Activated CD8-positive, alpha-beta memory T cell treated with anti-CD3 and anti-CD28 coated beads, Interleukin-2, amount 10 ng/mL, durations not matched to agents 7 days and 5 days (primary cell): ENCODE measurements at regions not wholly inside any gene's neighbourhood (a gene's known extent, or its start where the extent isn't known, plus 50 kb on each side); places are given as distances from the start of the nearest gene placed in this dataset.
"Not testable (repeated sequence)": the region's sequence is repeated elsewhere in the genome, so short reads cannot be mapped to it uniquely, and the experiment has no call there.

Source experiments
- ATAC-seq: fragments of 150-1000 bp; cut with Tn5 transposase; one replicate; pipeline ENCODE4 v1.10.0; 2021; ENCODE audit warnings: moderate library complexity
- CTCF ChIA-PET: fragments of 350-600 bp; sonication (Branson Sonifier 250); formaldehyde crosslinking; loops from one replicate; lab custom pipeline; 2021; ENCODE audit warnings: antibody characterized with exemption; lab: Charles Lee
- DNase-seq: peaks from one replicate; pipeline ENCODE4 v3.0.0-alpha.2; 2020
- H3K27ac Mint-ChIP-seq: one replicate; pipeline ENCODE4 v1.8.0; 2021; ENCODE audit warnings: mild to moderate bottlenecking, mixed read lengths
- H3K27me3 Mint-ChIP-seq: one replicate; pipeline ENCODE4 v1.8.0; 2021; ENCODE audit warnings: mixed read lengths
- H3K36me3 Mint-ChIP-seq: one replicate; pipeline ENCODE4 v1.8.0; 2021; ENCODE audit warnings: mild to moderate bottlenecking, mixed read lengths
- H3K4me1 Mint-ChIP-seq: one replicate; pipeline ENCODE4 v1.8.0; 2021; ENCODE audit warnings: mixed read lengths
- H3K4me3 Mint-ChIP-seq: one replicate; pipeline ENCODE4 v1.8.0; 2021; ENCODE audit warnings: mild to moderate bottlenecking, moderate library complexity, mixed read lengths
- H3K9me3 Mint-ChIP-seq: one replicate; pipeline ENCODE4 v1.8.0; 2022; ENCODE audit warnings: low read depth, mixed read lengths

GRCh38 chr6:147961481-147962141, 381.0 kb upstream of the SASH1 start:
- no peaks in the 10 kb centered on the region for H3K4me1 Mint-ChIP-seq
- no peak overlapping the region for H3K4me3 Mint-ChIP-seq
- no peak for DNase-seq
- peaks cover 3% of the 10 kb centered on the region for H3K9me3 Mint-ChIP-seq
- ATAC-seq: no peak
- no peaks in the 10 kb centered on the region for H3K36me3 Mint-ChIP-seq
- CTCF ChIA-PET: no interaction called here
- H3K27me3 Mint-ChIP-seq: no peaks in the 10 kb centered on the region
- H3K27ac Mint-ChIP-seq: no peak overlapping the region

- not testable (repeated sequence) for H3K27ac Mint-ChIP-seq, ATAC-seq
These were observed 377.2 kb upstream of the SASH1 start for GRCh38 chr6:147965448-147965847.

GRCh38 chr6:147970970-147971369, 371.7 kb upstream of the SASH1 start:
- H3K4me1 Mint-ChIP-seq: no peaks in the 10 kb centered on the region
- H3K27ac Mint-ChIP-seq: no peak overlapping the region
- no peaks in the 10 kb centered on the region for H3K27me3 Mint-ChIP-seq
- no peak for ATAC-seq
- no peak overlapping the region for H3K4me3 Mint-ChIP-seq
- H3K36me3 Mint-ChIP-seq: no peaks in the 10 kb centered on the region
- H3K9me3 Mint-ChIP-seq: no peaks in the 10 kb centered on the region
- CTCF ChIA-PET: no interaction called here
- DNase-seq: no peak

More at GRCh38 chr6:147965448-147965847, 377.2 kb upstream of the SASH1 start:
- CTCF ChIA-PET, H3K4me1 Mint-ChIP-seq, H3K36me3 Mint-ChIP-seq, H3K9me3 Mint-ChIP-seq, DNase-seq, H3K27me3 Mint-ChIP-seq, H3K4me3 Mint-ChIP-seq: not testable (repeated sequence)

- Mint-ChIP-seq H3K27ac (no peak overlapping the region), H3K27me3 (no peaks in the 10 kb centered on the region), H3K36me3 (no peaks in the 10 kb centered on the region), H3K9me3 (no peaks in the 10 kb centered on the region), H3K4me3 (no peak overlapping the region), H3K4me1 (no peaks in the 10 kb centered on the region)
- DNase-seq (no peak), ATAC-seq (no peak)
- CTCF ChIA-PET: no interaction called here
These were observed 370.2 kb upstream of the SASH1 start for GRCh38 chr6:147972448-147972847.

GRCh38 chr6:147973806-147974205, 368.8 kb upstream of the SASH1 start:
- Mint-ChIP-seq H3K4me3 (no peak overlapping the region), H3K27me3 (no peaks in the 10 kb centered on the region), H3K36me3 (no peaks in the 10 kb centered on the region), H3K27ac (no peak overlapping the region), H3K4me1 (no peaks in the 10 kb centered on the region), H3K9me3 (no peaks in the 10 kb centered on the region)
- no peak for DNase-seq
- ATAC-seq: no peak
- CTCF ChIA-PET: no interaction called here

GRCh38 chr6:147974376-147974775, 368.3 kb upstream of the SASH1 start:
- H3K9me3 Mint-ChIP-seq: no peaks in the 10 kb centered on the region
- no peak overlapping the region for H3K4me3 Mint-ChIP-seq

GRCh38 chr6:147977851-147978465, 364.7 kb upstream of the SASH1 start:
- CTCF ChIA-PET: no interaction called here
- H3K4me3 Mint-ChIP-seq: no peak overlapping the region
- ATAC-seq (no peak), DNase-seq (no peak)
- H3K9me3 Mint-ChIP-seq: no peaks in the 10 kb centered on the region
- H3K4me1 Mint-ChIP-seq: no peaks in the 10 kb centered on the region
- no peak overlapping the region for H3K27ac Mint-ChIP-seq
- no peaks in the 10 kb centered on the region for H3K36me3 Mint-ChIP-seq
- no peaks in the 10 kb centered on the region for H3K27me3 Mint-ChIP-seq

More at GRCh38 chr6:147974376-147974775, 368.3 kb upstream of the SASH1 start:
- no peaks in the 10 kb centered on the region for H3K4me1 Mint-ChIP-seq
- no peaks in the 10 kb centered on the region for H3K27me3 Mint-ChIP-seq
- H3K36me3 Mint-ChIP-seq: no peaks in the 10 kb centered on the region
- no peak for DNase-seq
- CTCF ChIA-PET: no interaction called here
- ATAC-seq: no peak
- H3K27ac Mint-ChIP-seq: no peak overlapping the region

- CTCF ChIA-PET: no interaction called here
- H3K4me3 Mint-ChIP-seq: no peak overlapping the region
These were observed 362.7 kb upstream of the SASH1 start for GRCh38 chr6:147979966-147980365.

GRCh38 chr6:147983581-147984366, 358.9 kb upstream of the SASH1 start:
- no peaks in the 10 kb centered on the region for H3K27me3 Mint-ChIP-seq
- H3K27ac Mint-ChIP-seq: no peak overlapping the region
- ATAC-seq: no peak
- CTCF ChIA-PET: no interaction called here
- DNase-seq: no peak
- H3K9me3 Mint-ChIP-seq: no peaks in the 10 kb centered on the region
- no peaks in the 10 kb centered on the region for H3K4me1 Mint-ChIP-seq
- no peaks in the 10 kb centered on the region for H3K36me3 Mint-ChIP-seq
- no peak overlapping the region for H3K4me3 Mint-ChIP-seq

More at GRCh38 chr6:147979966-147980365, 362.7 kb upstream of the SASH1 start:
- no peaks in the 10 kb centered on the region for H3K4me1 Mint-ChIP-seq
- H3K27me3 Mint-ChIP-seq: no peaks in the 10 kb centered on the region
- no peaks in the 10 kb centered on the region for H3K36me3 Mint-ChIP-seq
- ATAC-seq: no peak
- DNase-seq: no peak
- H3K27ac Mint-ChIP-seq: no peak overlapping the region
- H3K9me3 Mint-ChIP-seq: no peaks in the 10 kb centered on the region

GRCh38 chr6:147986846-147987245, 355.8 kb upstream of the SASH1 start:
- DNase-seq (no peak), ATAC-seq (no peak)
- CTCF ChIA-PET: no interaction called here
- Mint-ChIP-seq H3K4me1 (no peaks in the 10 kb centered on the region), H3K27ac (no peak overlapping the region), H3K36me3 (no peaks in the 10 kb centered on the region), H3K9me3 (peaks cover 2% of the 10 kb centered on the region), H3K4me3 (no peak overlapping the region), H3K27me3 (no peaks in the 10 kb centered on the region)

GRCh38 chr6:147990159-147990558, 352.5 kb upstream of the SASH1 start:
- no peak overlapping the region for H3K27ac Mint-ChIP-seq
- no peak for ATAC-seq
- no peak for DNase-seq
- no peaks in the 10 kb centered on the region for H3K4me1 Mint-ChIP-seq
- H3K36me3 Mint-ChIP-seq: no peaks in the 10 kb centered on the region
- H3K27me3 Mint-ChIP-seq: no peaks in the 10 kb centered on the region
- CTCF ChIA-PET: no interaction called here
- H3K4me3 Mint-ChIP-seq: no peak overlapping the region
- peaks cover 2% of the 10 kb centered on the region for H3K9me3 Mint-ChIP-seq

- DNase-seq: no peak
- Mint-ChIP-seq H3K27me3 (no peaks in the 10 kb centered on the region), H3K36me3 (no peaks in the 10 kb centered on the region), H3K27ac (no peak overlapping the region), H3K4me1 (no peaks in the 10 kb centered on the region), H3K9me3 (peaks cover 2% of the 10 kb centered on the region), H3K4me3 (no peak overlapping the region)
- ATAC-seq: no peak
- CTCF ChIA-PET: no interaction called here
These were observed 350.7 kb upstream of the SASH1 start for GRCh38 chr6:147991961-147992360.

GRCh38 chr6:147999001-147999540, 343.6 kb upstream of the SASH1 start:
- no peak overlapping the region for H3K4me3 Mint-ChIP-seq
- DNase-seq (no peak), ATAC-seq (no peak)
- H3K4me1 Mint-ChIP-seq: no peaks in the 10 kb centered on the region
- no peaks in the 10 kb centered on the region for H3K36me3 Mint-ChIP-seq
- H3K9me3 Mint-ChIP-seq: peaks cover 3% of the 10 kb centered on the region
- H3K27me3 Mint-ChIP-seq: no peaks in the 10 kb centered on the region
- CTCF ChIA-PET: no interaction called here
- no peak overlapping the region for H3K27ac Mint-ChIP-seq
